A549 (cell line): ENCODE measurements at regions not wholly inside any gene's neighbourhood (a gene's known extent, or its start where the extent isn't known, plus 50 kb on each side); places are given as distances from the start of the nearest gene placed in this dataset.

Experiments used
- BHLHE40 ChIP-seq: IDR thresholded peaks from 2 replicates; pipeline ENCODE4 v1.6.1; 2012; ENCODE audit warnings: low read depth, low read length, inconsistent platforms
- CBX8 ChIP-seq: fragments of 200-600 bp; sonication (generic); IDR thresholded peaks from 2 replicates; pipeline ENCODE4 v1.6.1; 2016
- ELK1 ChIP-seq: fragments of 150-350 bp; IDR thresholded peaks from 2 replicates; pipeline ENCODE4 v1.6.1; 2014; ENCODE audit warnings: low read depth, mild to moderate bottlenecking, low read length
- EP300 ChIP-seq, 2 experiments: fragments of >200 bp; sonication (Bioruptor Twin); formaldehyde crosslinking; IDR thresholded peaks; 2 replicates in 1 of 2; 3 replicates in 1 of 2; pipeline ENCODE4 v1.6.1; 2016 to 2017
- HEYL ChIP-seq: fragments of 250-450 bp; sonication (Bioruptor Pico); IDR thresholded peaks from 2 replicates; pipeline ENCODE4 v1.8.0; 2021; ENCODE audit warnings: mild to moderate bottlenecking, moderate library complexity
- MAFK ChIP-seq: fragments of 450-650 bp; IDR thresholded peaks from 2 replicates; pipeline ENCODE4 v1.6.1; 2014; ENCODE audit not compliant: partially characterized antibody
- POLR2A ChIP-seq: IDR thresholded peaks from 2 replicates; pipeline ENCODE4 v1.6.1; 2012; ENCODE audit warnings: mild to moderate bottlenecking, low read length
- RFX5 ChIP-seq: fragments of 450-650 bp; IDR thresholded peaks from 2 replicates; pipeline ENCODE4 v1.7.1; 2014; ENCODE audit warnings: antibody characterized with exemption, mild to moderate bottlenecking, moderate library complexity
- TF ChIP-seq, protein P1 (sequence below): fragments of >200 bp; sonication (Bioruptor Twin); formaldehyde crosslinking; IDR thresholded peaks from 3 replicates; pipeline ENCODE4 v1.5.1; 2016
- TF ChIP-seq, protein P2 (sequence below): fragments of 200-600 bp; sonication (generic); IDR thresholded peaks from 2 replicates; pipeline ENCODE4 v1.6.1; 2016; ENCODE audit warnings: antibody characterized with exemption, mild to moderate bottlenecking, moderate library complexity

GRCh38 chr3:43923104-43923882, 232.6 kb downstream of the ABHD5 start:
- TF ChIP-seq POLR2A = no peak
- TF ChIP-seq, protein P1, sequence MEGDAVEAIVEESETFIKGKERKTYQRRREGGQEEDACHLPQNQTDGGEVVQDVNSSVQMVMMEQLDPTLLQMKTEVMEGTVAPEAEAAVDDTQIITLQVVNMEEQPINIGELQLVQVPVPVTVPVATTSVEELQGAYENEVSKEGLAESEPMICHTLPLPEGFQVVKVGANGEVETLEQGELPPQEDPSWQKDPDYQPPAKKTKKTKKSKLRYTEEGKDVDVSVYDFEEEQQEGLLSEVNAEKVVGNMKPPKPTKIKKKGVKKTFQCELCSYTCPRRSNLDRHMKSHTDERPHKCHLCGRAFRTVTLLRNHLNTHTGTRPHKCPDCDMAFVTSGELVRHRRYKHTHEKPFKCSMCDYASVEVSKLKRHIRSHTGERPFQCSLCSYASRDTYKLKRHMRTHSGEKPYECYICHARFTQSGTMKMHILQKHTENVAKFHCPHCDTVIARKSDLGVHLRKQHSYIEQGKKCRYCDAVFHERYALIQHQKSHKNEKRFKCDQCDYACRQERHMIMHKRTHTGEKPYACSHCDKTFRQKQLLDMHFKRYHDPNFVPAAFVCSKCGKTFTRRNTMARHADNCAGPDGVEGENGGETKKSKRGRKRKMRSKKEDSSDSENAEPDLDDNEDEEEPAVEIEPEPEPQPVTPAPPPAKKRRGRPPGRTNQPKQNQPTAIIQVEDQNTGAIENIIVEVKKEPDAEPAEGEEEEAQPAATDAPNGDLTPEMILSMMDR = no peak
- TF ChIP-seq, protein P2, sequence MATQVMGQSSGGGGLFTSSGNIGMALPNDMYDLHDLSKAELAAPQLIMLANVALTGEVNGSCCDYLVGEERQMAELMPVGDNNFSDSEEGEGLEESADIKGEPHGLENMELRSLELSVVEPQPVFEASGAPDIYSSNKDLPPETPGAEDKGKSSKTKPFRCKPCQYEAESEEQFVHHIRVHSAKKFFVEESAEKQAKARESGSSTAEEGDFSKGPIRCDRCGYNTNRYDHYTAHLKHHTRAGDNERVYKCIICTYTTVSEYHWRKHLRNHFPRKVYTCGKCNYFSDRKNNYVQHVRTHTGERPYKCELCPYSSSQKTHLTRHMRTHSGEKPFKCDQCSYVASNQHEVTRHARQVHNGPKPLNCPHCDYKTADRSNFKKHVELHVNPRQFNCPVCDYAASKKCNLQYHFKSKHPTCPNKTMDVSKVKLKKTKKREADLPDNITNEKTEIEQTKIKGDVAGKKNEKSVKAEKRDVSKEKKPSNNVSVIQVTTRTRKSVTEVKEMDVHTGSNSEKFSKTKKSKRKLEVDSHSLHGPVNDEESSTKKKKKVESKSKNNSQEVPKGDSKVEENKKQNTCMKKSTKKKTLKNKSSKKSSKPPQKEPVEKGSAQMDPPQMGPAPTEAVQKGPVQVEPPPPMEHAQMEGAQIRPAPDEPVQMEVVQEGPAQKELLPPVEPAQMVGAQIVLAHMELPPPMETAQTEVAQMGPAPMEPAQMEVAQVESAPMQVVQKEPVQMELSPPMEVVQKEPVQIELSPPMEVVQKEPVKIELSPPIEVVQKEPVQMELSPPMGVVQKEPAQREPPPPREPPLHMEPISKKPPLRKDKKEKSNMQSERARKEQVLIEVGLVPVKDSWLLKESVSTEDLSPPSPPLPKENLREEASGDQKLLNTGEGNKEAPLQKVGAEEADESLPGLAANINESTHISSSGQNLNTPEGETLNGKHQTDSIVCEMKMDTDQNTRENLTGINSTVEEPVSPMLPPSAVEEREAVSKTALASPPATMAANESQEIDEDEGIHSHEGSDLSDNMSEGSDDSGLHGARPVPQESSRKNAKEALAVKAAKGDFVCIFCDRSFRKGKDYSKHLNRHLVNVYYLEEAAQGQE = no peak
- TF ChIP-seq HEYL = no peak
- no peak for TF ChIP-seq ELK1
- no peak for TF ChIP-seq CBX8
- no peak for TF ChIP-seq MAFK
- no peak for TF ChIP-seq BHLHE40
- TF ChIP-seq EP300 (IDR thresholded peaks at IDR 0.05) = no peak
- TF ChIP-seq RFX5 = no peak
